Rectal smooth muscle tissue (tissue), 1 donor: ENCODE measurements at regions not wholly inside any gene's neighbourhood (a gene's known extent, or its start where the extent isn't known, plus 50 kb on each side); places are given as distances from the start of the nearest gene placed in this dataset.

Experiments
- H3K27ac ChIP-seq: one replicate; pipeline ENCODE4 v1.7.0; 2013; ENCODE audit warnings: low read depth, low read length, inconsistent platforms
- H3K27me3 ChIP-seq: one replicate; pipeline ENCODE4 v1.7.0; 2013; ENCODE audit warnings: low read length; ENCODE audit not compliant: control insufficient read depth, insufficient read depth
- H3K36me3 ChIP-seq: one replicate; pipeline ENCODE4 v1.7.0; 2013; ENCODE audit warnings: low read length; ENCODE audit not compliant: control insufficient read depth, insufficient read depth
- H3K4me1 ChIP-seq: one replicate; pipeline ENCODE4 v1.7.0; 2013; ENCODE audit warnings: low read length; ENCODE audit not compliant: control insufficient read depth, insufficient read depth
- H3K4me3 ChIP-seq: one replicate; pipeline ENCODE4 v1.7.0; 2013; ENCODE audit warnings: low read length
- H3K9ac ChIP-seq: one replicate; pipeline ENCODE4 v1.7.0; 2013; ENCODE audit warnings: low read length

DNA sequence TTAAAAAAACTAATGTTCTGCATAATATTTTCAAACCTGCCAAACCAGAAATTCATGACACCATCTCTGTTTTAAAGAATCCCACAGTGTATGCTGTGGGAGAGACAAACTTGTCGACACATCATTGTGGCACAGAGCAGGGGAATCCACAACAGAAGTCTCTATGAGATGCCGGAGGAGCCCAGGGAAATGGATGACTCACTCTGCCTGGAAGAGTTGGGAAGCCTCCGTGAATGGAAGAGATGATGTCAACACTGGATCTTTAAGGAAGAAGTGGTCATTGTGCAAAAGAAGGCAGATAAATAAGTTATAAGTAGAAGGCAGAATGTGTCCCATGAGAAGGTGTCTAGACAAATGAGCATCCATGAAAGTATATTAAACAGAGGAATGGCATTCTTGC, 595.1 kb downstream of the RAB28 start:
- Histone ChIP-seq H3K27ac (no peak overlapping the region), H3K9ac (no peak overlapping the region), H3K27me3 (no peaks in the 10 kb centered on the region), H3K4me3 (no peak overlapping the region), H3K36me3 (no peaks in the 10 kb centered on the region), H3K4me1 (no peaks in the 10 kb centered on the region)

GRCh38 chr4:12884846-12885796, 599.0 kb downstream of the RAB28 start:
- no peaks in the 10 kb centered on the region for H3K4me1 ChIP-seq
- no peaks in the 10 kb centered on the region for H3K27me3 ChIP-seq
- no peak overlapping the region for H3K27ac ChIP-seq
- no peaks in the 10 kb centered on the region for H3K36me3 ChIP-seq
- no peak overlapping the region for H3K4me3 ChIP-seq
- H3K9ac ChIP-seq = no peak overlapping the region

GRCh38 chr4:12881945-12882584, 602.1 kb downstream of the RAB28 start:
- Histone ChIP-seq H3K27me3 (no peaks in the 10 kb centered on the region), H3K9ac (no peak overlapping the region), H3K4me1 (no peaks in the 10 kb centered on the region), H3K27ac (no peak overlapping the region), H3K4me3 (no peak overlapping the region), H3K36me3 (no peaks in the 10 kb centered on the region)

DNA sequence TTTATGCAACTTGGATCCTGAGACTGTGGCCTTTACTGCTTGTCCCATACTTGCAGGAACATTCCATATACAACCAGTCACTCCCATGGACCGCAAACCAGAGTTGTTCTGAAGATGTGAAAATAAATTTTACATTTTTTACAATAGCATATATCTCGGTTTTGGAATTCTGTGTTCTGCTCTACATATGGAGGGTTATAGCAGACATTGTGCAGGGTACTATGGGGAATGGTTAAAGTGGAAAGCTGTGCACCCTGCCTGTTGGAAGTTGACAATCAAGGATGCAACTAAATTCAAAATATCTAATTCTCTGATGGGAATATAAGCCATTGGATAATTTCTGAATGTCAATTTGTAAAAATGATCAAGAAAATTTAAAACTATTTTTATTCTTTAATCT, 603.3 kb downstream of the RAB28 start:
- Histone ChIP-seq H3K9ac (no peak overlapping the region), H3K4me3 (no peak overlapping the region), H3K27me3 (no peaks in the 10 kb centered on the region), H3K27ac (no peak overlapping the region), H3K4me1 (no peaks in the 10 kb centered on the region), H3K36me3 (no peaks in the 10 kb centered on the region)

GRCh38 chr4:12879496-12879895, 604.6 kb downstream of the RAB28 start:
- Histone ChIP-seq H3K27me3 (no peaks in the 10 kb centered on the region), H3K9ac (no peak overlapping the region), H3K36me3 (no peaks in the 10 kb centered on the region), H3K4me3 (no peak overlapping the region), H3K4me1 (no peaks in the 10 kb centered on the region), H3K27ac (no peak overlapping the region)

GRCh38 chr4:12875640-12876243, 608.4 kb downstream of the RAB28 start:
- Histone ChIP-seq H3K4me1 (no peaks in the 10 kb centered on the region), H3K36me3 (no peaks in the 10 kb centered on the region), H3K27ac (no peak overlapping the region), H3K4me3 (no peak overlapping the region), H3K9ac (no peak overlapping the region), H3K27me3 (no peaks in the 10 kb centered on the region)

- Histone ChIP-seq H3K36me3 (no peaks in the 10 kb centered on the region), H3K27ac (no peak overlapping the region), H3K4me1 (no peaks in the 10 kb centered on the region), H3K9ac (no peak overlapping the region), H3K27me3 (no peaks in the 10 kb centered on the region), H3K4me3 (no peak overlapping the region)
Observed at GRCh38 chr4:12873351-12873750, 610.8 kb downstream of the RAB28 start.

DNA sequence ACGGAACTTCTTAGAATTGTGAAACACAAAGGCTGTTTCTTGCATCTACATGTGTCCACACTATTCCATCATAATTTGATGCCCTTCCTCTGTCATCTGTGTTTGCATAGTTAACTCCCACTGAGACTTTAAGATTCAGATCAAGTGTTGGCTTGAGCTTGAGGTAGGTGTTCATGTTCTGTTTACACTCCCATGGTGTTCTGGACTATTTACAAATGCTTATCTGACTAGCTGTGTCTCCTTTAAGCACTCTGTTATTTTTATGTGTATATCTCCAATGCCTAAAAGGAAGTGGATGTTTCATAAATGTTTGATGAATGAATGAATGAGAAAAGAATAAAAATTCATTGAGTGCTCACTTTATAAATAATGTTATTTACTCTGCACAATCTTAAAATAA, 622.7 kb downstream of the RAB28 start:
- H3K27me3 ChIP-seq = no peaks in the 10 kb centered on the region
- no peak overlapping the region for H3K4me3 ChIP-seq
- H3K27ac ChIP-seq = no peak overlapping the region
- H3K36me3 ChIP-seq = no peaks in the 10 kb centered on the region
- no peaks in the 10 kb centered on the region for H3K4me1 ChIP-seq
- H3K9ac ChIP-seq = no peak overlapping the region

- no peaks in the 10 kb centered on the region for H3K4me1 ChIP-seq
- H3K36me3 ChIP-seq = no peaks in the 10 kb centered on the region
- H3K27me3 ChIP-seq = no peaks in the 10 kb centered on the region
- no peak overlapping the region for H3K4me3 ChIP-seq
- H3K27ac ChIP-seq = peak overlapping the region; percentile 21
- H3K9ac ChIP-seq = no peak overlapping the region
Observed at GRCh38 chr4:12852338-12853307, 631.5 kb downstream of the RAB28 start.

- H3K27me3 ChIP-seq = no peaks in the 10 kb centered on the region
Observed at GRCh38 chr4:12846368-12846767, 637.8 kb downstream of the RAB28 start.

DNA sequence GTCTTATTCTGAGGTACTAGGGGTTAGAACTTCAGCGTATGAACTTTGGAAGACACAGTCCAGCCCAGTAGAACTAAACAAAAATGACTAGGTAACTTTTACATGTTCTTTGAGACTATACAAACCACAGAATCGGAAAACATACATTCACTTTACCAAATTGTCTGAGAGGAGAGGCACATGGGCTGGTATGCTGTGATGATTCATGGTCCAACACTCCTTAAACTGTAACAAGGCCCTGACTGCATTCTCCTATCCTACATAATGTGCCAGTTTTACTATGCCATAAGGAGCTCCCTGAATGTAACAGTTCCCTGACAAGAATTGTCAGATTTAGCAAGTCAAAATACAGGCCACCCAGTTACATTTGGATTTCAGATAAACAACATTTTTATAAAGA, 640.0 kb downstream of the RAB28 start:
- H3K36me3 ChIP-seq = no peaks in the 10 kb centered on the region
- H3K27ac ChIP-seq = no peak overlapping the region
- H3K9ac ChIP-seq = no peak overlapping the region
- no peak overlapping the region for H3K4me3 ChIP-seq
- no peaks in the 10 kb centered on the region for H3K27me3 ChIP-seq
- no peaks in the 10 kb centered on the region for H3K4me1 ChIP-seq

More at GRCh38 chr4:12846368-12846767, 637.8 kb downstream of the RAB28 start:
- Histone ChIP-seq H3K27ac (no peak overlapping the region), H3K36me3 (no peaks in the 10 kb centered on the region), H3K9ac (no peak overlapping the region), H3K4me3 (no peak overlapping the region), H3K4me1 (no peaks in the 10 kb centered on the region)

DNA sequence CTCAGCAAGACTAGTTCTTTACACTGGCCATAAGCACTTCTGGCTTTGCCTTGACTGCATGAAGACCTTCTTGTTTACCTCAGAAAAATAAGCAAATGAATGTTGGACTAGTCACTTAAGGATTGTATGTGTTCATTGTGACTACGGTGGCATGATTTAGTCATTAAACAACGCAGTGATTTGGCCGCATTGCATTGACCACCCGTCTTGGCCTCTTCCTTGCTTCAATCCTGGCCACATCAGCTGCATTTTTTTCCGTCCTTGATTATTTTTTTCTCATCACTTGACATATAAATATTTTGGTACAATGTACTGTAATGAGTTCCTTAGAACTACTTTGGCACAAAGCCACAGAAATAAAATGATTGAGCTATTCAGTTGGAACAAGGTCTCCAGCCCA, 656.2 kb downstream of the RAB28 start:
- Histone ChIP-seq H3K27me3 (no peaks in the 10 kb centered on the region), H3K27ac (no peak overlapping the region), H3K4me3 (no peak overlapping the region), H3K9ac (no peak overlapping the region), H3K36me3 (no peaks in the 10 kb centered on the region), H3K4me1 (no peaks in the 10 kb centered on the region)
